H1 (cell line): ENCODE measurements at regions not wholly inside any gene's neighbourhood (a gene's known extent, or its start where the extent isn't known, plus 50 kb on each side); places are given as distances from the start of the nearest gene placed in this dataset.
A peak's percentile ranks its signal among the peaks of the same experiment; 100 is the strongest.

ENCODE experiments used
- CTCF ChIA-PET: fragments of 300-600 bp; sonication (Branson Sonifier 250); formaldehyde crosslinking; loops from one replicate; lab custom pipeline; 2021; ENCODE audit not compliant: partially characterized antibody; lab: Charles Lee
- POLR2A ChIA-PET: fragments of 300-600 bp; sonication (Branson Sonifier 250); formaldehyde crosslinking; loops from one replicate; lab custom pipeline; 2021; ENCODE audit warnings: inconsistent platforms; ENCODE audit not compliant: partially characterized antibody; lab: Charles Lee
- DNase-seq, 2 experiments: peaks; one replicate each; pipeline versions ENCODE4 v3.0.0 to v3.0.0-alpha.2; 2010 to 2022; ENCODE audit warnings: low spot score in 2 of 2, low read depth in 1 of 2, mixed read lengths in 1 of 2
- FAIRE-seq: peaks from 2 replicates; lab custom pipeline; 2011; peaks lifted over from hg19 to GRCh38; lab: Jason Lieb, UNC
- H2AFZ ChIP-seq: 2 replicates; pipeline ENCODE4 v1.8.1; 2012; ENCODE audit warnings: low read length, inconsistent platforms
- H2AK5ac ChIP-seq: 2 replicates; pipeline ENCODE4 v1.6.1; 2013; ENCODE audit warnings: low read depth, low read length
- H2BK120ac ChIP-seq: replicated peaks from 2 replicates; pipeline ENCODE3; 2013; ENCODE audit warnings: low read depth, low read length, inconsistent platforms
- H2BK12ac ChIP-seq: 2 replicates; pipeline ENCODE4 v1.6.1; 2013; ENCODE audit warnings: low read depth, low read length
- H2BK15ac ChIP-seq: 2 replicates; pipeline ENCODE4 v1.6.1; 2013; ENCODE audit warnings: low read length
- H2BK20ac ChIP-seq: 2 replicates; pipeline ENCODE4 v1.6.1; 2013; ENCODE audit warnings: low read length
- H2BK5ac ChIP-seq: 2 replicates; pipeline ENCODE4 v1.6.1; 2013; ENCODE audit warnings: low read depth, low read length
- H3K14ac ChIP-seq: 2 replicates; pipeline ENCODE4 v1.6.1; 2013; ENCODE audit warnings: inconsistent platforms; ENCODE audit not compliant: insufficient read length
- H3K18ac ChIP-seq: 2 replicates; pipeline ENCODE4 v1.6.1; 2013; ENCODE audit warnings: low read length; ENCODE audit errors: extremely low read depth
- H3K23ac ChIP-seq: 2 replicates; pipeline ENCODE4 v1.6.1; 2013; ENCODE audit warnings: inconsistent platforms; ENCODE audit not compliant: insufficient read length
- H3K23me2 ChIP-seq: 2 replicates; pipeline ENCODE4 v1.6.1; 2013; ENCODE audit warnings: low read depth, low read length
- H3K27ac ChIP-seq: 2 replicates; pipeline ENCODE4 v1.6.1; 2011; ENCODE audit warnings: low read depth, low read length, inconsistent platforms
- H3K27me3 ChIP-seq, 4 experiments: replicated peaks in 1 of 4; 1 replicate in 1 of 4; 2 replicates in 3 of 4; pipeline versions ENCODE4 v1.6.1 to v1.8.1; 2011 to 2013; ENCODE audit warnings: low read length in 3 of 4, mild to moderate bottlenecking in 3 of 4, inconsistent platforms in 2 of 4, mixed read lengths in 2 of 4, moderate library complexity in 1 of 4; ENCODE audit not compliant: control insufficient read depth in 3 of 4, insufficient read depth in 3 of 4; ENCODE audit errors: extremely low read depth in 1 of 4
- H3K36me3 ChIP-seq, 4 experiments: 2 replicates each; pipeline versions ENCODE4 v1.6.1 to v1.8.1; 2011 to 2013; ENCODE audit warnings: mild to moderate bottlenecking in 4 of 4, low read length in 3 of 4, moderate library complexity in 2 of 4, control low read depth in 1 of 4, inconsistent platforms in 1 of 4; ENCODE audit not compliant: insufficient read depth in 4 of 4, control insufficient read depth in 2 of 4
- H3K4ac ChIP-seq: replicated peaks from 2 replicates; pipeline ENCODE3; 2013; ENCODE audit warnings: low read length, low read depth, mixed read lengths, inconsistent platforms; ENCODE audit not compliant: insufficient read length
- H3K4me1 ChIP-seq, 4 experiments: replicated peaks in 1 of 4; 1 replicate in 1 of 4; 2 replicates in 3 of 4; pipeline versions ENCODE4 v1.6.1 to v1.8.1; 2011 to 2013; ENCODE audit warnings: low read length in 3 of 4, inconsistent platforms in 2 of 4, mixed read lengths in 1 of 4; ENCODE audit not compliant: insufficient read depth in 4 of 4, control insufficient read depth in 3 of 4
- H3K4me2 ChIP-seq, 2 experiments: 2 replicates each; pipeline versions ENCODE4 v1.6.1 to v1.8.1; 2011 to 2013; ENCODE audit warnings: low read depth in 2 of 2, low read length in 2 of 2, control low read depth in 1 of 2, inconsistent platforms in 1 of 2, mild to moderate bottlenecking in 1 of 2; ENCODE audit not compliant: insufficient read depth in 1 of 2
- H3K4me3 ChIP-seq, 4 experiments: fragments of 200-600, 300-600 bp in 1 of 4; sonication (generic), shearing (Covaris generic), sonication (Bioruptor Twin) in 1 of 4; 2 replicates each; pipeline versions ENCODE4 v1.5.1 to v1.8.1; 2011 to 2016; ENCODE audit warnings: low read length in 4 of 4, low read depth in 3 of 4, control low read depth in 2 of 4, inconsistent platforms in 2 of 4, mild to moderate bottlenecking in 2 of 4, mixed read lengths in 1 of 4, moderate library complexity in 1 of 4; ENCODE audit not compliant: insufficient read depth in 2 of 4; ENCODE audit errors: extremely low read depth in 1 of 4
- H3K56ac ChIP-seq: replicated peaks from 2 replicates; pipeline ENCODE3; 2013; ENCODE audit warnings: low read depth, mild to moderate bottlenecking, mixed read lengths, low read length, inconsistent platforms; ENCODE audit not compliant: insufficient read length
- H3K79me1 ChIP-seq: 2 replicates; pipeline ENCODE4 v1.6.1; 2013; ENCODE audit warnings: low read depth, low read length, control low read depth
- H3K79me2 ChIP-seq, 2 experiments: 2 replicates each; pipeline versions ENCODE4 v1.6.1 to v1.8.1; 2012 to 2013; ENCODE audit warnings: low read length in 2 of 2, mild to moderate bottlenecking in 2 of 2, inconsistent platforms in 1 of 2; ENCODE audit not compliant: insufficient read depth in 2 of 2, control insufficient read depth in 1 of 2
- H3K9ac ChIP-seq, 4 experiments: replicated peaks in 1 of 4; 1 replicate in 1 of 4; 2 replicates in 3 of 4; pipeline versions ENCODE4 v1.6.1 to v1.8.1; 2011 to 2013; ENCODE audit warnings: low read depth in 3 of 4, low read length in 3 of 4, control low read depth in 2 of 4, mild to moderate bottlenecking in 2 of 4, moderate library complexity in 2 of 4, inconsistent platforms in 1 of 4; ENCODE audit errors: extremely low read depth in 1 of 4
- H3K9me3 ChIP-seq, 2 experiments: 2 replicates each; pipeline versions ENCODE4 v1.6.1 to v1.8.1; 2012 to 2013; ENCODE audit warnings: mild to moderate bottlenecking in 2 of 2, moderate library complexity in 2 of 2, control low read depth in 1 of 2, inconsistent platforms in 1 of 2, low read depth in 1 of 2, low read length in 1 of 2, mixed read lengths in 1 of 2; ENCODE audit not compliant: insufficient read depth in 2 of 2
- H4K20me1 ChIP-seq, 2 experiments: replicated peaks in 1 of 2; 2 replicates each; pipeline versions ENCODE3 to v1.8.1; 2011 to 2013; ENCODE audit warnings: inconsistent platforms in 2 of 2, low read length in 2 of 2, mild to moderate bottlenecking in 1 of 2; ENCODE audit not compliant: insufficient read depth in 2 of 2, control insufficient read depth in 1 of 2
- H4K5ac ChIP-seq: 2 replicates; pipeline ENCODE4 v1.6.1; 2013; ENCODE audit warnings: low read length, low read depth, mixed read lengths, inconsistent platforms; ENCODE audit not compliant: insufficient read length
- H4K8ac ChIP-seq: 2 replicates; pipeline ENCODE4 v1.8.0; 2013; ENCODE audit warnings: mild to moderate bottlenecking, moderate library complexity, low read length, inconsistent platforms; ENCODE audit not compliant: insufficient read depth; ENCODE audit errors: extremely low read depth
- H4K91ac ChIP-seq: replicated peaks from 2 replicates; pipeline ENCODE3; 2013; ENCODE audit warnings: low read length, mixed read lengths, inconsistent platforms; ENCODE audit not compliant: insufficient read length
- ASH2L ChIP-seq: fragments of 200-600, 300-600 bp; sonication (generic); IDR thresholded peaks from one replicate; pipeline ENCODE4 v1.7.1; 2017; ENCODE audit warnings: low read length
- E2F6 ChIP-seq: IDR thresholded peaks from 2 replicates; pipeline ENCODE4 v1.6.1; 2012; ENCODE audit warnings: inconsistent platforms
- HDAC2 ChIP-seq, 2 experiments: fragments of 300-600 bp in 1 of 2; sonication (generic) in 1 of 2; IDR thresholded peaks; 2 replicates each; pipeline ENCODE4 v1.6.1; 2011 to 2012; ENCODE audit warnings: low read depth in 2 of 2, low read length in 2 of 2, mild to moderate bottlenecking in 2 of 2, moderate library complexity in 2 of 2, borderline replicate concordance in 1 of 2, inconsistent platforms in 1 of 2
- KDM4A ChIP-seq: IDR thresholded peaks from one replicate; pipeline ENCODE4 v1.7.1; 2012; ENCODE audit warnings: low read depth, mild to moderate bottlenecking, moderate library complexity, low read length, inconsistent platforms; ENCODE audit not compliant: severe bottlenecking
- POLR2A ChIP-seq, 2 experiments: IDR thresholded peaks; 1 replicate in 1 of 2; 2 replicates in 1 of 2; pipeline ENCODE4 v1.6.1; 2011; ENCODE audit warnings: low read depth in 2 of 2, low read length in 2 of 2, mild to moderate bottlenecking in 2 of 2; ENCODE audit errors: control extremely low read depth in 1 of 2
- RFX5 ChIP-seq: IDR thresholded peaks from 2 replicates; pipeline ENCODE4 v1.6.1; 2011; ENCODE audit warnings: low read depth, low read length, improper control_type of control experiment, borderline replicate concordance
- SIN3A ChIP-seq, 2 experiments: IDR thresholded peaks in 1 of 2; conservative IDR thresholded peaks in 1 of 2; 2 replicates each; pipeline ENCODE4 v1.6.1; 2011 to 2012; ENCODE audit warnings: low read length in 2 of 2, improper control_type of control experiment in 1 of 2, low read depth in 1 of 2, mild to moderate bottlenecking in 1 of 2
- SUZ12 ChIP-seq: fragments of 200-600 bp; sonication (generic); IDR thresholded peaks from 2 replicates; pipeline ENCODE4 v1.6.1; 2012; ENCODE audit warnings: mild to moderate bottlenecking, inconsistent platforms, low read length, moderate library complexity, mixed read lengths
- TAF1 ChIP-seq: IDR thresholded peaks from 2 replicates; pipeline ENCODE4 v1.6.1; 2011; ENCODE audit warnings: mild to moderate bottlenecking, low read depth, low read length
- TAF7 ChIP-seq: optimal IDR thresholded peaks from 2 replicates; pipeline ENCODE3; 2011; ENCODE audit warnings: low read depth, mild to moderate bottlenecking, inconsistent platforms, low read length, moderate library complexity, borderline replicate concordance
- TBP ChIP-seq: IDR thresholded peaks from 2 replicates; pipeline ENCODE4 v1.6.1; 2011; ENCODE audit warnings: low read depth, low read length, improper control_type of control experiment
- WGBS, 2 experiments: shearing (Covaris generic) in 1 of 2; methylation state at CpG; one replicate each; pipeline versions ENCODE4 v1.1.6 to v1.1.7; 2013 to 2015; ENCODE audit warnings: low lambda C conversion rate in 2 of 2, mixed read lengths in 2 of 2, inconsistent platforms in 1 of 2, low coverage in 1 of 2, missing lambda C conversion rate in 1 of 2; ENCODE audit not compliant: insufficient replicate concordance in 2 of 2, insufficient coverage in 1 of 2, insufficient read length in 1 of 2; ENCODE audit errors: extremely low coverage in 1 of 2, missing lambda C conversion rate in 1 of 2; 5-methylcytosine and 5-hydroxymethylcytosine counted together

GRCh38 chr22:48332438-48333322 lies 1495.0 kb downstream of the BRD1 start:
- peaks cover 6% of the 10 kb centered on the region in 2 experiments; a peak in 3 of 4 replicates for H3K9me3 ChIP-seq
- H3K23ac ChIP-seq = peak overlapping the region; percentile 86
- H3K27ac ChIP-seq = no peak overlapping the region
- H2BK5ac ChIP-seq = no peak overlapping the region; the same call in 1 of the 2 replicates
- ChIA-PET POLR2A (no interaction called here), CTCF (no interaction called here)
- FAIRE-seq (no peak), DNase-seq (no peak)
- H3K23me2 ChIP-seq = peaks cover 8% of the 10 kb centered on the region; the same call in 1 of the 2 replicates
- no peak overlapping the region for H2AFZ ChIP-seq
- no peak overlapping the region for H3K4me3 ChIP-seq
- H3K79me1 ChIP-seq = no peaks in the 10 kb centered on the region
- no peak for TF ChIP-seq ASH2L
- no peak for TF ChIP-seq HDAC2 (IDR thresholded peaks at IDR 0.05; ENCODE audit: borderline replicate concordance in 1 of 2, low read depth in 2 of 2, low read length in 2 of 2)
- TF ChIP-seq E2F6 = no peak
- TF ChIP-seq TBP = no peak
- no peak for TF ChIP-seq KDM4A
- TF ChIP-seq RFX5 = no peak
- TF ChIP-seq POLR2A (IDR thresholded peaks at IDR 0.05; ENCODE audit: control extremely low read depth in 1 of 2, low read depth in 2 of 2, low read length in 2 of 2) = no peak
- no peak for TF ChIP-seq SIN3A (conservative IDR thresholded peaks at IDR 0.05 in 1 of 2, IDR thresholded peaks at IDR 0.05 in 1 of 2; ENCODE audit: low read depth in 1 of 2, low read length in 2 of 2)
- TF ChIP-seq TAF1 = no peak
- no peak for TF ChIP-seq SUZ12
- no peak for TF ChIP-seq TAF7
- H4K91ac ChIP-seq = peak overlapping the region; percentile 93
- H2AK5ac ChIP-seq = no peak overlapping the region; the same call in 1 of the 2 replicates
- H3K14ac ChIP-seq = no peak overlapping the region
- H3K4me1 ChIP-seq = no peaks in the 10 kb centered on the region; a peak in 1 of 7 replicates
- H3K4me2 ChIP-seq = no peak overlapping the region
- H4K20me1 ChIP-seq = peaks cover 0 to 5% of the 10 kb centered on the region in 2 experiments
- H3K79me2 ChIP-seq = no peaks in the 10 kb centered on the region
- peak overlapping the region; percentile 23; the same call in 1 of the 2 replicates for H2BK12ac ChIP-seq
- H2BK20ac ChIP-seq = no peak overlapping the region
- H3K4ac ChIP-seq = no peak overlapping the region
- no peak overlapping the region for H4K5ac ChIP-seq
- no peak overlapping the region for H3K18ac ChIP-seq
- H3K27me3 ChIP-seq = no peaks in the 10 kb centered on the region
- WGBS, 2 experiments = 92% methylated on average over 26 of the region's 32 CpGs; no CpG with 5 or more reads in 1 of the 2 experiments
- no peaks in the 10 kb centered on the region for H3K36me3 ChIP-seq
- no peak overlapping the region for H3K9ac ChIP-seq
- peak overlapping the region; percentile 94 for H3K56ac ChIP-seq
- H2BK120ac ChIP-seq = no peak overlapping the region
- no peak overlapping the region; the same call in 1 of the 2 replicates for H4K8ac ChIP-seq
- H2BK15ac ChIP-seq = peak overlapping the region; percentile 6; the same call in 1 of the 2 replicates
